ENCODE measurements at regions not wholly inside any gene's neighbourhood (a gene's known extent, or its start where the extent isn't known, plus 50 kb on each side); places are given as distances from the start of the nearest gene placed in this dataset.

DNA sequence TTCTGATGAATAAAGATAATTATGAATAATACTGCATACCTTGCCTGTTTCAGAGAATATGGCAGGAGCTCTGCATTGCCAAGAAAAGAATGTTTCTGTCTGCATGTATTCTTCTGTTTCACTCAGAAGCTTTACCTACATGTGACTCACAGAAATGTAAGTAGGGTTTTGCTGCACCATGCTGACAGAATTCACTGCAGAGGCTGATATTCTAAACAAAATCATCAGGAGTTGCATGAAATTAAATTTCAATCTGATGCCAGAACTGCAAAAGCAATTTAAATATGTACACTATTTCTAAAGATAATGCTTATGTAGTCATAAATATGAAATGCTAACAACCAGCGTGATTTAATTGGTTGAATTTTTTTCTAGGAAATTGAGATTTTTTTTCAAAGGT, 332.8 kb upstream of the FSHR start:
- TF ChIP-seq EP300 (IDR thresholded peaks at IDR 0.05; ENCODE audit: borderline replicate concordance), result no peak
- TF ChIP-seq, protein P1, sequence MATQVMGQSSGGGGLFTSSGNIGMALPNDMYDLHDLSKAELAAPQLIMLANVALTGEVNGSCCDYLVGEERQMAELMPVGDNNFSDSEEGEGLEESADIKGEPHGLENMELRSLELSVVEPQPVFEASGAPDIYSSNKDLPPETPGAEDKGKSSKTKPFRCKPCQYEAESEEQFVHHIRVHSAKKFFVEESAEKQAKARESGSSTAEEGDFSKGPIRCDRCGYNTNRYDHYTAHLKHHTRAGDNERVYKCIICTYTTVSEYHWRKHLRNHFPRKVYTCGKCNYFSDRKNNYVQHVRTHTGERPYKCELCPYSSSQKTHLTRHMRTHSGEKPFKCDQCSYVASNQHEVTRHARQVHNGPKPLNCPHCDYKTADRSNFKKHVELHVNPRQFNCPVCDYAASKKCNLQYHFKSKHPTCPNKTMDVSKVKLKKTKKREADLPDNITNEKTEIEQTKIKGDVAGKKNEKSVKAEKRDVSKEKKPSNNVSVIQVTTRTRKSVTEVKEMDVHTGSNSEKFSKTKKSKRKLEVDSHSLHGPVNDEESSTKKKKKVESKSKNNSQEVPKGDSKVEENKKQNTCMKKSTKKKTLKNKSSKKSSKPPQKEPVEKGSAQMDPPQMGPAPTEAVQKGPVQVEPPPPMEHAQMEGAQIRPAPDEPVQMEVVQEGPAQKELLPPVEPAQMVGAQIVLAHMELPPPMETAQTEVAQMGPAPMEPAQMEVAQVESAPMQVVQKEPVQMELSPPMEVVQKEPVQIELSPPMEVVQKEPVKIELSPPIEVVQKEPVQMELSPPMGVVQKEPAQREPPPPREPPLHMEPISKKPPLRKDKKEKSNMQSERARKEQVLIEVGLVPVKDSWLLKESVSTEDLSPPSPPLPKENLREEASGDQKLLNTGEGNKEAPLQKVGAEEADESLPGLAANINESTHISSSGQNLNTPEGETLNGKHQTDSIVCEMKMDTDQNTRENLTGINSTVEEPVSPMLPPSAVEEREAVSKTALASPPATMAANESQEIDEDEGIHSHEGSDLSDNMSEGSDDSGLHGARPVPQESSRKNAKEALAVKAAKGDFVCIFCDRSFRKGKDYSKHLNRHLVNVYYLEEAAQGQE (IDR thresholded peaks at IDR 0.05; ENCODE audit: low read depth), result no peak
